ENCODE measurements at regions not wholly inside any gene's neighbourhood (a gene's known extent, or its start where the extent isn't known, plus 50 kb on each side); places are given as distances from the start of the nearest gene placed in this dataset.

GRCh38 chr15:97087006-97087741, 756.7 kb downstream of the NR2F2 start (continued):
- TF ChIP-seq CGGBP1 (CRISPR knock-in tag; IDR thresholded peaks at IDR 0.05) (no peak), ZNF507 (tag; conservative IDR thresholded peaks at IDR 0.05) (no peak), ZNF668 (CRISPR knock-in tag; IDR thresholded peaks at IDR 0.05) (no peak), CREB3L1 (IDR thresholded peaks at IDR 0.05; ENCODE audit: borderline replicate concordance, low read depth) (no peak), FOXP1 (CRISPR knock-in tag; IDR thresholded peaks at IDR 0.05) (no peak), IRF9 (tag; IDR thresholded peaks at IDR 0.05) (no peak)

- Histone ChIP-seq H3K36me3 (ENCODE audit: control insufficient read depth, insufficient read depth, low read length) (no peaks in the 10 kb centered on the region), H3K27ac (ENCODE audit: extremely low read depth, low read depth, low read length) (no peak overlapping the region), H2AFZ (ENCODE audit: low read depth, low read length) (no peak overlapping the region), H3K27me3 (ENCODE audit: control insufficient read depth in 2 of 2, insufficient read depth in 2 of 2, low read length in 2 of 2) (no peaks in the 10 kb centered on the region), H3K9me3 (replicated peaks; ENCODE audit: control insufficient read depth, insufficient read depth, low read depth, low read length) (no peaks in the 10 kb centered on the region), H3K4me1 (replicated peaks in 1 of 2; ENCODE audit: control insufficient read depth in 2 of 2, insufficient read depth in 2 of 2, low read length in 2 of 2) (no peaks in the 10 kb centered on the region), H3K4me2 (ENCODE audit: insufficient read depth, low read length) (no peak overlapping the region), H3K9me1 (ENCODE audit: control insufficient read depth, insufficient read depth, low read length) (no peaks in the 10 kb centered on the region), H3K79me2 (ENCODE audit: control insufficient read depth, insufficient read depth, low read length) (no peaks in the 10 kb centered on the region), H3K4me3 (no peak overlapping the region), H3K9ac (ENCODE audit: insufficient read depth in 1 of 2, low read depth in 2 of 2, low read length in 2 of 2) (no peak overlapping the region), H4K20me1 (replicated peaks; ENCODE audit: control insufficient read depth, insufficient read depth, low read length) (no peaks in the 10 kb centered on the region)
- ChIA-PET POLR2A (no interaction called here), CTCF (ENCODE audit: low intra/inter-chr PET ratio) (no interaction called here)
- FAIRE-seq (no peak), DNase-seq (ENCODE audit: extremely low read depth in 1 of 4, low spot score in 3 of 4) (no peak), ATAC-seq (no peak)
- WGBS (ENCODE audit: insufficient coverage, low coverage, missing lambda C conversion rate) = 0% methylated on average over 1 of the region's 1 CpG
- intact Hi-C loops (cut with micrococcal nuclease) (no loop called here), in situ Hi-C loops (cut with MboI) (no loop called here)
- BruUV-seq (replicated peaks) = no TSS peak
- TF ChIP-seq PRMT5 (CRISPR knock-in tag; IDR thresholded peaks at IDR 0.05) = no peak
- TF ChIP-seq KLF1 (tag; IDR thresholded peaks at IDR 0.05) = no peak
Observed at GRCh38 chr15:97091093-97091492, 760.6 kb downstream of the NR2F2 start.

Measured in K562 (cell line).